GM12865 (cell line): ENCODE measurements at regions not wholly inside any gene's neighbourhood (a gene's known extent, or its start where the extent isn't known, plus 50 kb on each side); places are given as distances from the start of the nearest gene placed in this dataset.
A peak's percentile ranks its signal among the peaks of the same experiment; 100 is the strongest.

Experiments
- DNase-seq: peaks from one replicate; pipeline ENCODE4 v3.0.0; 2010; ENCODE audit warnings: low read depth
- H3K4me3 ChIP-seq: 2 replicates; pipeline ENCODE4 v1.5.1; 2011; ENCODE audit warnings: mild to moderate bottlenecking, low read depth, low read length, control low read depth
- CTCF ChIP-seq: IDR thresholded peaks from 2 replicates; pipeline ENCODE4 v1.5.1; 2011; ENCODE audit warnings: low read length, control low read depth, low read depth, inconsistent platforms; ENCODE audit not compliant: insufficient read depth; ENCODE audit errors: missing control alignments

- no peak overlapping the region for H3K4me3 ChIP-seq
- TF ChIP-seq CTCF, result no peak
- DNase-seq, result no peak
Observed at GRCh38 chr2:12274591-12274990, 442.1 kb upstream of the TRIB2 start.

DNA sequence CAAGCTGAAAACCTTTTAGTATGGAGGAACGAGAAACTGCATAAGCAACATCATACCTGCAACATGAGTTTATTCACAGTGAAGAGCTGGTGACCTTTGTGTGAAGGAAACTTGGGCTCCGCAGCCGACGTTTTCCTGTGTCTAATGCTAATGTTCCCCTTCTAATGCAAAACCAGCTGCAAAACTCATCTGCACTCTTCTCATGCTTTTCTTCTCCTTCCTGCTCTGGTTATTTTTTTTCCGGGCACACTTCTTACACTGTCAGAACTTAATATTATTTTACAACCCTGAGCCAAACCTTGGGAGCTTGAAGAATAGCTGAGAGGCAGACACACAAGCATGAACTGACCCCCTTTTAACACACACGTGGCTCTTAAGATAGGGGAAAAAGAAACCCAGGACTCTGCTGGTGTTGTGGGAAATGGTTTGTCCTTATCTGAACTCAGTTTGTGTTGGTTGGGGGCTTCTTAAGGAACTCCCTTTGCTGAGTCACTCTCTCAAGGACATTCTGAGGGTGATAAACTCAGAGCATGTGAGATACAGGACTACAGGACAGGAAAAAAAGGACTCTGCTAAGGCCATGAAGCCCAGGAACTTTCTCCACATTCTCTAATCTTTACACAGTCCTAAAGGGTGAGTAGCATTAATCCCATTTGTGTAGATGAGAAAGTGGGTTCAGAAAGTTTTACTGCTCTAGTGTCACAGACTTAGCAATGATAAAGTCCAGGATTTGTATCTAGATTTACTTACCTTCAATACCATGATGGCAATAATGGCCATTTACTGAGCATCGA lies 439.3 kb upstream of the TRIB2 start:
- no peak for DNase-seq
- TF ChIP-seq CTCF, result no peak
- no peak overlapping the region for H3K4me3 ChIP-seq

DNA sequence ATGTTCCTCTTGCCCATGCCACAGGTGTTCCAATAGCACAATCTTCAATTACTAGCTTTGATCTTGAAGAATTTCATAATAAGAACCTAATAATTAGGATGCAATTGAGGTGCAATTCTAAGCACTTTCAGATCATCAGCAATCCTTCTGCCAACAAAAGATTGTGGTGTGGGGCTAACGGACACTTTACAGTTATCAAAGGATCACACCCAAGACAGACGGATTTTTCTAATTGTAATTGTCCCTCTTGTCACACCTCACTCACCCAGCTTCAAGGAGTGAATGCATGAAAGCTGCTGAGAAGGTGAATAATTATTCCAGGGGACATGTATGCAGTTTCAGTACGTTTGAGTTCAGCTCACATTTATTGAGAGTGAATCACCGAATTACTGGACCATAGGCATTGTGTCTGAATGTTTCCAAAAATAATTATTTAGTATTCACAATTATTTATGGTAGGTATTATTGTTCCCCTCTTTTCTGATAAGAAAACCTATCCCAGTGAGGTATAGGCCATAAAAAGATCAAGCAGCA lies 438.5 kb upstream of the TRIB2 start:
- no peak overlapping the region for H3K4me3 ChIP-seq
- no peak for TF ChIP-seq CTCF
- no peak for DNase-seq

GRCh38 chr2:12282780-12283695 lies 433.7 kb upstream of the TRIB2 start:
- no peak for TF ChIP-seq CTCF
- H3K4me3 ChIP-seq, result no peak overlapping the region
- peak; percentile 43 for DNase-seq

DNA sequence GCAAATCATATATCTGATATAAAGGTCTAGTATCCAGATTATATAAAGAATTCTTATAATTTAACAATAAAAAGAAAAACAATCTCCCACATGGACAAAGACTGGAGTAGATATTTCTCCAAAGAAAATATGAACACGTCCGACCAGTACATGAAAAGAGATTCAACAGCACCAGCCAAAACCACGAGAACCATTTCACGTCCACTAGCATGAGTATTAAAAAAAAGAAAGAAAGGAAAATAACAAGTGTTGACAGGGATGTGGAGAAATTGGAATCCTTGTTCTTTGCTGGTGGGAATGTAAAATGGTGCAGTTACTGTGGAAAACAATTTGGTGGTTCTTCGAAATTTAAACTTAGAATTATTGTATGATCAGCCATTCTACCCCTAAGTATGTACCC lies 432.7 kb upstream of the TRIB2 start:
- no peak for DNase-seq
- H3K4me3 ChIP-seq, result no peak overlapping the region
- TF ChIP-seq CTCF, result no peak

- H3K4me3 ChIP-seq, result no peak overlapping the region
- no peak for TF ChIP-seq CTCF
- no peak for DNase-seq
Observed at GRCh38 chr2:12284487-12284886, 432.2 kb upstream of the TRIB2 start.
